ENCODE measurements at regions not wholly inside any gene's neighbourhood (a gene's known extent, or its start where the extent isn't known, plus 50 kb on each side); places are given as distances from the start of the nearest gene placed in this dataset.

GRCh38 chr1:4001461-4001860 lies 101.4 kb upstream of the C1orf174 start:
- Histone ChIP-seq H2AFZ (ENCODE audit: low read depth, low read length, severe bottlenecking) (no peak overlapping the region), H3K9ac (ENCODE audit: low read length) (no peak overlapping the region), H3K4me2 (ENCODE audit: low read depth, low read length, poor library complexity, severe bottlenecking) (no peak overlapping the region), H3F3A (ENCODE audit: insufficient read depth) (peaks cover 1% of the 10 kb centered on the region), H3K27ac (ENCODE audit: low read depth, low read length) (no peak overlapping the region), H3K9me3 (ENCODE audit: insufficient read depth, low read length) (no peaks in the 10 kb centered on the region), H3K9me2 (replicated peaks; ENCODE audit: insufficient read depth, low read length) (no peaks in the 10 kb centered on the region), H3K36me3 (ENCODE audit: low read length) (no peaks in the 10 kb centered on the region), H4K20me1 (ENCODE audit: low read depth, low read length) (no peaks in the 10 kb centered on the region), H3K4me3 (ENCODE audit: insufficient read depth, low read length, poor library complexity, severe bottlenecking) (no peak overlapping the region), H3K27me3 (ENCODE audit: low read length) (no peaks in the 10 kb centered on the region), H3K79me2 (ENCODE audit: insufficient read depth, low read length) (no peaks in the 10 kb centered on the region)
- no peak for TF ChIP-seq EZH2phosphoT487 (conservative IDR thresholded peaks at IDR 0.05; ENCODE audit: low read length)
- TF ChIP-seq CTCF (IDR thresholded peaks at IDR 0.05; ENCODE audit: insufficient read depth, low read length, poor library complexity, severe bottlenecking): no peak

- H3K9me2 ChIP-seq (replicated peaks; ENCODE audit: insufficient read depth, low read length): no peaks in the 10 kb centered on the region
- no peak overlapping the region for H3K4me3 ChIP-seq (ENCODE audit: insufficient read depth, low read length, poor library complexity, severe bottlenecking)
- H3F3A ChIP-seq (ENCODE audit: insufficient read depth): peaks cover 7% of the 10 kb centered on the region
- no peaks in the 10 kb centered on the region for H4K20me1 ChIP-seq (ENCODE audit: low read depth, low read length)
- no peak overlapping the region for H3K4me2 ChIP-seq (ENCODE audit: low read depth, low read length, poor library complexity, severe bottlenecking)
- H3K79me2 ChIP-seq (ENCODE audit: insufficient read depth, low read length): no peaks in the 10 kb centered on the region
- TF ChIP-seq EZH2phosphoT487 (conservative IDR thresholded peaks at IDR 0.05; ENCODE audit: low read length) (no peak), CTCF (IDR thresholded peaks at IDR 0.05; ENCODE audit: insufficient read depth, low read length, poor library complexity, severe bottlenecking) (no peak)
- no peak overlapping the region for H3K27ac ChIP-seq (ENCODE audit: low read depth, low read length)
- no peaks in the 10 kb centered on the region for H3K27me3 ChIP-seq (ENCODE audit: low read length)
- H3K9ac ChIP-seq (ENCODE audit: low read length): no peak overlapping the region
- no peak overlapping the region for H2AFZ ChIP-seq (ENCODE audit: low read depth, low read length, severe bottlenecking)
- no peaks in the 10 kb centered on the region for H3K36me3 ChIP-seq (ENCODE audit: low read length)
- no peaks in the 10 kb centered on the region for H3K9me3 ChIP-seq (ENCODE audit: insufficient read depth, low read length)
Measured at GRCh38 chr1:4002061-4002521, 102.0 kb upstream of the C1orf174 start.

GRCh38 chr1:4002741-4003140 lies 102.7 kb upstream of the C1orf174 start:
- Histone ChIP-seq H3K27ac (ENCODE audit: low read depth, low read length) (no peak overlapping the region), H2AFZ (ENCODE audit: low read depth, low read length, severe bottlenecking) (no peak overlapping the region), H3K27me3 (ENCODE audit: low read length) (no peaks in the 10 kb centered on the region), H3K4me3 (ENCODE audit: insufficient read depth, low read length, poor library complexity, severe bottlenecking) (no peak overlapping the region), H3F3A (ENCODE audit: insufficient read depth) (peaks cover 13% of the 10 kb centered on the region), H4K20me1 (ENCODE audit: low read depth, low read length) (no peaks in the 10 kb centered on the region), H3K9me3 (ENCODE audit: insufficient read depth, low read length) (peaks cover 2% of the 10 kb centered on the region; the same call in 1 of the 2 replicates), H3K9ac (ENCODE audit: low read length) (no peak overlapping the region), H3K4me2 (ENCODE audit: low read depth, low read length, poor library complexity, severe bottlenecking) (no peak overlapping the region), H3K9me2 (replicated peaks; ENCODE audit: insufficient read depth, low read length) (no peaks in the 10 kb centered on the region), H3K79me2 (ENCODE audit: insufficient read depth, low read length) (no peaks in the 10 kb centered on the region), H3K36me3 (ENCODE audit: low read length) (no peaks in the 10 kb centered on the region)
- TF ChIP-seq EZH2phosphoT487 (conservative IDR thresholded peaks at IDR 0.05; ENCODE audit: low read length) (no peak), CTCF (IDR thresholded peaks at IDR 0.05; ENCODE audit: insufficient read depth, low read length, poor library complexity, severe bottlenecking) (no peak)
